GM10847 (cell line): ENCODE measurements at regions not wholly inside any gene's neighbourhood (a gene's known extent, or its start where the extent isn't known, plus 50 kb on each side); places are given as distances from the start of the nearest gene placed in this dataset.

Source experiments
- POLR2A ChIP-seq: IDR thresholded peaks from 2 replicates; pipeline ENCODE4 v1.6.1; 2011; ENCODE audit not compliant: insufficient read length; ENCODE audit errors: extremely low read depth

GRCh38 chr15:70435369-70435768, 328.0 kb downstream of the UACA start:
- TF ChIP-seq POLR2A, result no peak

GRCh38 chr15:70433586-70434324, 329.6 kb downstream of the UACA start:
- no peak for TF ChIP-seq POLR2A

GRCh38 chr15:70432924-70433495, 330.3 kb downstream of the UACA start:
- TF ChIP-seq POLR2A, result no peak

- no peak for TF ChIP-seq POLR2A
Observed at GRCh38 chr15:70431854-70432253, 331.5 kb downstream of the UACA start.

- TF ChIP-seq POLR2A, result no peak
Observed at GRCh38 chr15:70430069-70430468, 332.4 kb upstream of the TLE3 start.

- no peak for TF ChIP-seq POLR2A
Observed at GRCh38 chr15:70429056-70429722, 331.5 kb upstream of the TLE3 start.

GRCh38 chr15:70428211-70428822, 330.6 kb upstream of the TLE3 start:
- no peak for TF ChIP-seq POLR2A

GRCh38 chr15:70427167-70428120, 329.7 kb upstream of the TLE3 start:
- no peak for TF ChIP-seq POLR2A

- TF ChIP-seq POLR2A, result no peak
Observed at GRCh38 chr15:70426096-70426821, 328.5 kb upstream of the TLE3 start.

- no peak for TF ChIP-seq POLR2A
Observed at GRCh38 chr15:70424937-70425411, 327.3 kb upstream of the TLE3 start.

- TF ChIP-seq POLR2A, result no peak
Observed at GRCh38 chr15:70423267-70423666, 325.6 kb upstream of the TLE3 start.

- TF ChIP-seq POLR2A, result no peak
Observed at GRCh38 chr15:70422342-70422741, 324.6 kb upstream of the TLE3 start.

- TF ChIP-seq POLR2A, result no peak
Observed at GRCh38 chr15:70420948-70421482, 323.3 kb upstream of the TLE3 start.

- TF ChIP-seq POLR2A, result no peak
Observed at GRCh38 chr15:70420086-70420947, 322.6 kb upstream of the TLE3 start.
